Nephron (organoid): ENCODE measurements at regions not wholly inside any gene's neighbourhood (a gene's known extent, or its start where the extent isn't known, plus 50 kb on each side); places are given as distances from the start of the nearest gene placed in this dataset.
A peak's percentile ranks its signal among the peaks of the same experiment; 100 is the strongest.

Source experiments
- H3K27ac Mint-ChIP-seq, 3 experiments: 2 replicates each; pipeline ENCODE4 v1.8.0; 2020; ENCODE audit warnings: mixed read lengths in 3 of 3, mild to moderate bottlenecking in 2 of 3, moderate library complexity in 1 of 3
- H3K27me3 Mint-ChIP-seq: 2 replicates; pipeline ENCODE4 v1.8.0; 2021; ENCODE audit warnings: low read depth, mild to moderate bottlenecking, moderate library complexity, mixed read lengths
- H3K36me3 Mint-ChIP-seq: 2 replicates; pipeline ENCODE4 v1.8.0; 2020; ENCODE audit warnings: low read depth, mixed read lengths
- H3K4me1 Mint-ChIP-seq: 2 replicates; pipeline ENCODE4 v1.8.0; 2020; ENCODE audit warnings: mixed read lengths
- H3K4me3 Mint-ChIP-seq, 3 experiments: 2 replicates each; pipeline ENCODE4 v1.8.0; 2020; ENCODE audit warnings: mild to moderate bottlenecking in 3 of 3, mixed read lengths in 3 of 3, moderate library complexity in 2 of 3
- H3K9me3 Mint-ChIP-seq: 2 replicates; pipeline ENCODE4 v1.8.0; 2020; ENCODE audit warnings: mixed read lengths
- TF ChIP-seq, protein P1 (sequence below), 3 experiments: fragments of 200-600 bp; sonication (generic); IDR thresholded peaks; one replicate each; pipeline ENCODE4 v1.5.0; 2021; ENCODE audit warnings: antibody characterized with exemption in 3 of 3; ENCODE audit not compliant: unreplicated experiment in 3 of 3

GRCh38 chr3:86254480-86254879, 736.5 kb downstream of the VGLL3 start:
- TF ChIP-seq, protein P1, sequence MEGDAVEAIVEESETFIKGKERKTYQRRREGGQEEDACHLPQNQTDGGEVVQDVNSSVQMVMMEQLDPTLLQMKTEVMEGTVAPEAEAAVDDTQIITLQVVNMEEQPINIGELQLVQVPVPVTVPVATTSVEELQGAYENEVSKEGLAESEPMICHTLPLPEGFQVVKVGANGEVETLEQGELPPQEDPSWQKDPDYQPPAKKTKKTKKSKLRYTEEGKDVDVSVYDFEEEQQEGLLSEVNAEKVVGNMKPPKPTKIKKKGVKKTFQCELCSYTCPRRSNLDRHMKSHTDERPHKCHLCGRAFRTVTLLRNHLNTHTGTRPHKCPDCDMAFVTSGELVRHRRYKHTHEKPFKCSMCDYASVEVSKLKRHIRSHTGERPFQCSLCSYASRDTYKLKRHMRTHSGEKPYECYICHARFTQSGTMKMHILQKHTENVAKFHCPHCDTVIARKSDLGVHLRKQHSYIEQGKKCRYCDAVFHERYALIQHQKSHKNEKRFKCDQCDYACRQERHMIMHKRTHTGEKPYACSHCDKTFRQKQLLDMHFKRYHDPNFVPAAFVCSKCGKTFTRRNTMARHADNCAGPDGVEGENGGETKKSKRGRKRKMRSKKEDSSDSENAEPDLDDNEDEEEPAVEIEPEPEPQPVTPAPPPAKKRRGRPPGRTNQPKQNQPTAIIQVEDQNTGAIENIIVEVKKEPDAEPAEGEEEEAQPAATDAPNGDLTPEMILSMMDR (IDR thresholded peaks at IDR 0.05; ENCODE audit: unreplicated experiment in 3 of 3), result no peak
- Mint-ChIP-seq H3K4me1 (no peaks in the 10 kb centered on the region), H3K27ac (no peak overlapping the region), H3K9me3 (no peaks in the 10 kb centered on the region), H3K27me3 (no peaks in the 10 kb centered on the region), H3K36me3 (no peaks in the 10 kb centered on the region), H3K4me3 (no peak overlapping the region)

GRCh38 chr3:86251781-86252180, 739.2 kb downstream of the VGLL3 start:
- no peaks in the 10 kb centered on the region for H3K4me1 Mint-ChIP-seq
- H3K36me3 Mint-ChIP-seq, result no peaks in the 10 kb centered on the region

GRCh38 chr3:86249833-86250232, 741.1 kb downstream of the VGLL3 start:
- no peaks in the 10 kb centered on the region for H3K9me3 Mint-ChIP-seq
- H3K4me3 Mint-ChIP-seq, result no peak overlapping the region
- TF ChIP-seq, protein P1 (IDR thresholded peaks at IDR 0.05; ENCODE audit: unreplicated experiment in 3 of 3), result no peak
- H3K27ac Mint-ChIP-seq, result no peak overlapping the region
- no peaks in the 10 kb centered on the region for H3K36me3 Mint-ChIP-seq
- no peaks in the 10 kb centered on the region for H3K27me3 Mint-ChIP-seq
- peaks cover 5% of the 10 kb centered on the region for H3K4me1 Mint-ChIP-seq

More at GRCh38 chr3:86251781-86252180, 739.2 kb downstream of the VGLL3 start:
- H3K9me3 Mint-ChIP-seq, result no peaks in the 10 kb centered on the region
- H3K4me3 Mint-ChIP-seq, result no peak overlapping the region
- H3K27ac Mint-ChIP-seq, result no peak overlapping the region
- no peaks in the 10 kb centered on the region for H3K27me3 Mint-ChIP-seq
- TF ChIP-seq, protein P1 (IDR thresholded peaks at IDR 0.05; ENCODE audit: unreplicated experiment in 3 of 3), result no peak

GRCh38 chr3:86245360-86245759, 745.6 kb downstream of the VGLL3 start:
- H3K9me3 Mint-ChIP-seq, result no peaks in the 10 kb centered on the region
- H3K4me3 Mint-ChIP-seq, result no peak overlapping the region
- H3K36me3 Mint-ChIP-seq, result no peaks in the 10 kb centered on the region
- H3K27me3 Mint-ChIP-seq, result no peaks in the 10 kb centered on the region
- peaks cover 21% of the 10 kb centered on the region for H3K4me1 Mint-ChIP-seq
- H3K27ac Mint-ChIP-seq, result peak overlapping the region in 2 of 3 experiments; percentile 69 to 90
- TF ChIP-seq, protein P1 (IDR thresholded peaks at IDR 0.05; ENCODE audit: unreplicated experiment in 3 of 3), result peak; percentile 58 to 78 (median 71)

DNA sequence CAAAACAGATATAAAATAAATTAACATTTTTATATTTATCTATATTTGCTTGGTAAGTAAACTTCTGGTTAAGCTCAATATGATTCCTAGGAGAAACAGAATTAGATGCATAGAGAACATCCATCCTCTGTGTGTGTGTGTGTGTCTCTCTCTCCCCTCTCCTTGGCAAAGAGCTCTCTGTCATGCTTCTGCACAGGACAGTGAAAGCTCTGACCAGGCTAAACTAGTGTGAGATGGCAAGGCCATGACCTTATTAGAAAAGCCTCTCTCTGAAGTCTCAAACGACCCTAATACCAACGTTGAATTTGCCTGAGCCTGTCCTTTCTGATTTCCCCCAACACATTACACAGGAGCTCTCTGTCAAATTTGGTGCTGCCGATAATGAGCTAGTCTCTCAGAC, 746.0 kb downstream of the VGLL3 start:
- Mint-ChIP-seq H3K27me3 (no peaks in the 10 kb centered on the region), H3K27ac (peak overlapping the region in 2 of 3 experiments; percentile 69 to 90), H3K9me3 (no peaks in the 10 kb centered on the region), H3K4me1 (peaks cover 26% of the 10 kb centered on the region), H3K4me3 (peak overlapping the region in 1 of 3 experiments; percentile 18), H3K36me3 (no peaks in the 10 kb centered on the region)
- TF ChIP-seq, protein P1 (IDR thresholded peaks at IDR 0.05; ENCODE audit: unreplicated experiment in 3 of 3), result no peak

DNA sequence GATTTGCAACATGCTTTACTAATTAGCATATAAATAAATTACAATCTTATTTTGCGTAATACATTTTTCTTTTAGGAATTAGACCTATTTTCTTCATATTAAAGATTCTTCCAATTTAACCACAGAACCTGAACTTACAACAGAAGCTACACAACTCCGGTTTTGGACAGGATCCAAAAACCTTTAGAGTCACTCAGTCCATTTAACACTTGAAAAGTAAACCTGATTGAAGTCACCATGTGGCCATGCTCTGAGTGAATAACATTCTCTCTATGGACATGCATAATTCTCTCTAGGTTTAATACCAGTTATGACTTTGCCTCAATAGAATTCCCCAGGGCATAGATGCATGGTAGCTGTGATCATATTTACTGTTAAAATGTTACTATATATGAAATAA, 751.0 kb downstream of the VGLL3 start:
- no peaks in the 10 kb centered on the region for H3K36me3 Mint-ChIP-seq
- peaks cover 33% of the 10 kb centered on the region for H3K4me1 Mint-ChIP-seq
- H3K27ac Mint-ChIP-seq, result peak overlapping the region; percentile 46 to 71 (median 53)
- TF ChIP-seq, protein P1 (IDR thresholded peaks at IDR 0.05; ENCODE audit: unreplicated experiment in 3 of 3), result no peak
- no peaks in the 10 kb centered on the region for H3K27me3 Mint-ChIP-seq
- H3K9me3 Mint-ChIP-seq, result no peaks in the 10 kb centered on the region
- H3K4me3 Mint-ChIP-seq, result no peak overlapping the region
